ENCODE measurements at regions not wholly inside any gene's neighbourhood (a gene's known extent, or its start where the extent isn't known, plus 50 kb on each side); places are given as distances from the start of the nearest gene placed in this dataset.
"Not testable (repeated sequence)": the region's sequence is repeated elsewhere in the genome, so short reads cannot be mapped to it uniquely, and the experiment has no call there.

DNA sequence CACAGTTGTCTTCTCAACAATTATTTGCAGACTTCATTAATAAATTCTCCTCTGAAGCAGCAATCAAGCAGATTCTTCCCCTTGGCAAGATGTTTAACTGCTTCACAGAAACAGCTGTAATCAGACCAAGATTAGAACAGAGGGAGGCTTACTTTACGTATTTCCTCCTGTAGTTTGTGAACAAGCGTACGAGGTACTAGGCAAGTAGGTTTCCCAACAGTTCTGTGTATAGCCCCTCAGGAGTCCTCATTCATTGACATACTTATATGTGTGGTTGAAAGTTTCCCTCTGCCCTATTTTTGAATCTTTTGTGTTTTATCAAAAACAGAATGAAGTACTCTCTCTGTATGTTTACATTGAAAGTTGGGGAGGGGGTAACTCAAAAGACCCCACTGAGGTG is 128.0 kb downstream of the SPATA31D1 start:
- no peak for DNase-seq (ENCODE audit: low spot score)

DNA sequence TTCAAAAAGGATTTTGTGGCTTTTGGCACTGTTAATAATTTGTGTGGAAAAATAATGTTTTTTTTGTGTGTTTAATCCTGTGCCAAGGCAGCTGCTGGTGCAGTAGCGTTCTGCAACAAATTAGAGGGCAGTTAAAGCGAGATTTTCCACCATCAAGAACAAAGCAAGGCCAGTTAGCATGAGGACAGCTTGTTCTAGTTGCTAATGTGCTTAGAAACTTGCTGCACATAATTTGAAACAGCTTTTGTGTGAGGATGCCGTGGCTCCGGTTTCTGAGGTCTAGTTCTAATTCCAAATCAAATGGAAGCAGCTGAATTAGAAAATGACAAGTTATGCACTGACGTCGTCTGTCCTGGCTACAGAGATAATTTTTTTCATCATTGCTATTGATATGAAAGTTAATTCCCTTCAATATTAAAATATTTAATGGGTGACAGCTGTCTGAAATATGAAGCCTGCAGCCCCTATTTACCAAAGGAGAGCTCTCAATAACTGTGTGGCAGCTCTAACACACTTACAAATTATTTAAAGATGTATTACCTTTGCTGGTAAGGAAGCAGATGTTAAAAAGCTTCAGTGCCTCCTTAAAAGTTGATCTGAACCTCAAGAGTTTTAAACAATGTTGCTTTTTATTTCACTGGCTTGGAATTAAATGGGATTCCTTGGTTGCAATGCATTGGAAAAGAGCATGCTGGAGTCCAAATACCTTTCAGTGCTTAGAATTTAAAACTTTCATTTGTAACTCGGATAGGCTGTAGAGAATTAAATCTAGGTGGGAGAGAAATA is 128.6 kb downstream of the SPATA31D1 start:
- DNase-seq (ENCODE audit: low spot score), result peak; percentile 33

DNA sequence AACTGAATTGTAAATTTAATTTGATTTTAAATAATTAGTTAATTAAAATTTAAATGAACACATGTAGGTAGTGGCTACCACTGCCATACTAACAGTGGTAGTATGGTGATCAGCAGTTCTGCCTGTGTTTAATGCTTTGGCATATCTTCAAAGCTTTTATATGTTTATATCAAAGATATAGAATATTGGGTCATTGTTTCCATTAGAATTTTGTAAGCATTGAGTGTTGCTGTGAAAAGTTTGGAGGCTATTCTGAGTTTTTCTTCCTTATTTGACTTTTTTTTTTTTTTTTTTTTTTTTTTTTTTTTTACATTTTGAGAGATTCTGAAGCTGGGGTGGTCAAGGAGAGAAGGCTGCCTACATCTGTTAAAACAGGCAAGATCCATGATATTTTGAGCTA is 134.2 kb downstream of the SPATA31D1 start:
- no peak for DNase-seq (ENCODE audit: low spot score)

- DNase-seq (ENCODE audit: low spot score), result peak; percentile 81
Observed at GRCh38 chr9:82124090-82124489, 135.5 kb downstream of the SPATA31D1 start.

DNA sequence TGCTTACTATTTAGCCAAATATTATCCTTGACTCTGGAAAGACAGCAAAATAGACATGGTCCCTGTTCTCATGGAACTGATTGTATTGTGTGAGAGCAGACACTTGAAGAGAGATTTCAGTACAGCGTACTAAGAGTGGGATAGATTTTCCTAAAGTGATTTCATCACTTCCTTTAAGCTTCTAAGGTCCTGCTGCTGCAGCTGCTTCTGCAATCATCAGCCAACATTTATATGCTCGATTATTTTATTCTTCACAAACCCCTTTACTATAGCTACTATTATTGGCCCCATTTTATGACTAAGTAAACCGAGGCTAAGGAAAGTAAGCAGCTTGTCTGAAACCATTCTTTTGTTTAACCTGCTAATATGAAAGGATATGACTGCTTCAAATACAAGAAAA is 137.7 kb downstream of the SPATA31D1 start:
- DNase-seq (ENCODE audit: low spot score), result no peak

GRCh38 chr9:82127465-82127864 is 138.9 kb downstream of the SPATA31D1 start:
- DNase-seq (ENCODE audit: low spot score), result no peak

GRCh38 chr9:82128011-82128696 is 139.6 kb downstream of the SPATA31D1 start:
- DNase-seq (ENCODE audit: low spot score), result no peak

- DNase-seq (ENCODE audit: low spot score), result peak; percentile 20
Observed at GRCh38 chr9:82129708-82130107, 141.1 kb downstream of the SPATA31D1 start.

DNA sequence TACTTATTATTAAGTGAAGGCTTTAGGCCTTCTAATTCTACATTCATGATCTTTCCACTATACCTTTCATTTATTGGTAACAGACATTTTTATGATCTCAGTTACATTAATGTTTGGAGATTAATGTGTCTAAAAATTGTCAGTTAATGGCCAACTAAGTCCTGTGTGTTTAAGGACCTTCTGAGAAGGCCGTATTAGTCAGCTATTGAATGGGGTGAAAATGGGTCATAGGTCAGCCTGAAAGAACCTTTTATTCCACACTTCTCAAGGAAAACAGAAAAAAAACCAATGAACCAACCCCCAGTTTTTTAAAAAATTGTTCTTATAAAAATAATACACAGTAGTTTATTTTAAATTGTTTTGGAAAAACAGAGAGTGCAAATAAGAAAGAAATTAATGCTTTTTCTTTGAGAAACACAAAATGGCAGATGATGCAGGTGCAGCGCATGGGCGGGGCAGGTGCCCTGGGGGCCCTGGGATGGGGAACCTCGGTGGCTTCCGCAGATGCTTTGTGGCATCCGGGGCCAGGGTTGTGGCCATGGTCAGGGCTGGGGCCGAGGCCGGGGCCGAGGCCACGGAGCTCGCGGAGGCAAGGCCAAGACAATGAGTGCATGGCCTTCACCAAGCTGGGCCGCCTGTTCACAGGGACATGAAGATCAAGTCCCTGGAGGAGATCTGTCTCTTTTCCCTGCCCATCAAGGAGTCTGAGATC is 141.9 kb downstream of the SPATA31D1 start:
- DNase-seq (ENCODE audit: low spot score), result peak; percentile 19

DNA sequence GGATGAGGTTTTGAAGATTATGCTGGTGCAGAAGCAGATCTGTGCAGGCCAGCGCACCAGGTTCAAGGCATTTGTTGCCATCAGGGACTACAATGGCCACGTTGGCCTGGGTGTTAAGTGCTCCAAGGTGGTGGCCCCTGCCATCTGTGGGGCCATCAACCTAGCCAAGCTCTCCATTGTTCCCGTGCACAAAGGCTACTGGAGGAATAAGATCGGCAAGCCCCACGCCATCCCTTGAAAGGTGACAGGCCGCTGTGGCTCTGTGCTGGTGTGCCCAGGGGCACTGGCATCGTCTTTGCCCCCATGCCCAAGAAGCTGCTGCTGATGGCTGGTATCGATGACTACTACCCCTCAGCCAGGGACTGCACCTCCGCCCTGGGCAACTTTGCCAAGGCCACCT is 142.5 kb downstream of the SPATA31D1 start:
- no peak for DNase-seq (ENCODE audit: low spot score)

GRCh38 chr9:82132024-82132423 is 143.5 kb downstream of the SPATA31D1 start:
- no peak for DNase-seq (ENCODE audit: low spot score)

- DNase-seq (ENCODE audit: low spot score), result no peak
Observed at GRCh38 chr9:82134010-82134409, 145.4 kb downstream of the SPATA31D1 start.

DNA sequence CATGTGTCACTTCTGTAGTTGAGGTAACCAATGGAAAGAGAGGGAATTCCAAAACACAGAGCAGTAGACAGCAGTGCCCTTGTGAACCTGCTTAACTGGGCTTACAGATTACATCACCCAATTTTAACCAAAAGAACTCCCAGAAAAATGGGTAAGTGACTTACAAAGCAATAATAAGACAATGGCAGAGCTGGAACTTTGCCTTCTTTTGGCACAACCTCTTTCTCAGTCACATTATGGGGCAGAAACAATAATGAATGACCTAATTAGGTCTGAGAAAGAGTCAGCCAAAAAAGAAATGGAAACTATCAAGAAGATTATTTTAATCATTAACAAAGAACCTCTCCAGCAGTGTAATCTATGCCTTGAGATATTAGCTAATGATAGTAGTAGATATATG is 146.5 kb downstream of the SPATA31D1 start:
- no peak for DNase-seq (ENCODE audit: low spot score)

- not testable (repeated sequence) for DNase-seq (ENCODE audit: low spot score)
Observed at GRCh38 chr9:82138081-82138480, 149.5 kb downstream of the SPATA31D1 start.

GRCh38 chr9:82140471-82140870 is 151.9 kb downstream of the SPATA31D1 start:
- DNase-seq (ENCODE audit: low spot score), result no peak

- no peak for DNase-seq (ENCODE audit: low spot score)
Observed at GRCh38 chr9:82144803-82145202, 156.2 kb downstream of the SPATA31D1 start.

- DNase-seq (ENCODE audit: low spot score), result no peak
Observed at GRCh38 chr9:82146677-82147076, 158.1 kb downstream of the SPATA31D1 start.

- no peak for DNase-seq (ENCODE audit: low spot score)
Observed at GRCh38 chr9:82147798-82148425, 159.3 kb downstream of the SPATA31D1 start.

DNA sequence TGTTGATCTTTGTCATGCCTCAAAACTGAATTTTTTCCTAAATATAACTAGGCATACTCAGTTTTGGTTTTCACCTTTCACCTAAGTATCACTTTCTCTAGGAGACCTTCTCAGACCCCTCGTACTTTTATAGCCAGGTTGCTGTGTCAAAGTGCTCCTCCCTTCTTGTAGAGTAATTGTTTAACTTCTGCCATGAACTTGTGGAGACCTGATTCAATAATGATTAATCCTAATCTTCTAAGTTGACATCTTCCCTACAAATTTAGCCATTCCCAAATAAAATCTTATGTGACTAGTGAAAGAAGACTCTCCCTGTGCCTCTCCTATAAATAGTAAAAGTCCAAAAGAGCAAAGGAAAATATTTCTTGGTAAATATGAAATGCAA is 159.8 kb downstream of the SPATA31D1 start:
- no peak for DNase-seq (ENCODE audit: low spot score)

DNA sequence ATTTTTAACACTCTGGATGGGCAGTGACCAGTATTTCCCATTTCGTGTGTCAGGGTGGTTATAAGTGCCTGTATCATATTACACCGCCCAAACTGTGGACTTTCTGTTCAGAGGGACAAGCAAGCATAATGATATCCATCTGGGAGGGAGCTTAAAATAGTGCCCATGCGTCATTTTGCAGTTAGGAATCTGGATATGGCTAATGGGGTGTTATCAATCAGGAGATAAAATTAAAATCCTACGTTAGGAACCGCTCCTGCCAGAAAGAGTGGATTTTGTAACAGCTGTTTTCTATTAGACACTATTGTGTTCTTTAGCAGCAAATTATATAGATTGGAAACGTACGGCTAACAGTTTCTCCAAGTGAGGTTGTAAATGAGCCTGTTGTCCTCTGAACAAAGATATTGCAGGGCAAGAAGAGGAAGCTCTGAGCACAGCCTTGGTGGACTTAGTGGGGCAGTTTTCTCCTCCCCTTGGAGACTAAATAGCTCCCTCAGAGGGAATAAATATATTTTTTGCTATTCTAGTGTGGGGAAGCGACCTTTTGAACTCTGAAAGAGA is 160.4 kb downstream of the SPATA31D1 start:
- DNase-seq (ENCODE audit: low spot score), result peak; percentile 61

GRCh38 chr9:82149501-82149946 is 161.0 kb downstream of the SPATA31D1 start:
- DNase-seq (ENCODE audit: low spot score), result no peak

DNA sequence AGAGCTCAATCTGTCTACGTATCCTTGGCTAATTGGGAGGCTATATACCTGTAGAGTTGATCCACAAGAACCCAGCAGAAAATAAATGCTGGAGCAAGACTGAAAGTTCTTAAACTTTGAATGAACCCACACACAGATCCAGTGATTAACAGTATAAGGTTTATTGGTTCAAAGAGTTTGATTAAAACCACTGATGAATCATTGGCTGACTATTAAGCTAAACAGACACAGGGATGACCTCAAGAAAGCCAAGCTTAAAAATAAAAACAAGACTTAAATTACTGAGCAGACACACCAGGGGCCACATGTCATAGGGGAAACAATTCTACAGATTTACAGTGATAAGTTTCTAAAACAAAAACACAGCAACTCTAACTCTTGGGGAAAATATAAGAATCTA is 163.6 kb downstream of the SPATA31D1 start:
- no peak for DNase-seq (ENCODE audit: low spot score)
